A673 (cell line): ENCODE measurements at regions not wholly inside any gene's neighbourhood (a gene's known extent, or its start where the extent isn't known, plus 50 kb on each side); places are given as distances from the start of the nearest gene placed in this dataset.

Experiments used
- BruUV-seq: library from RNA; stranded (reverse); fragments of 400-500 nt; replicated peaks from 2 replicates; lab custom pipeline; 2021; lab: Mats Ljungman, UMichigan
- CTCF ChIA-PET: fragments of 300-600 bp; sonication (Branson Sonifier 250); formaldehyde crosslinking; loops from one replicate; lab custom pipeline; 2022; ENCODE audit warnings: antibody characterized with exemption; lab: Charles Lee
- POLR2A ChIA-PET: fragments of 300-600 bp; sonication (Branson Sonifier 250); formaldehyde crosslinking; loops from one replicate; lab custom pipeline; 2022; ENCODE audit warnings: antibody characterized with exemption; ENCODE audit not compliant: low non-redundant PET; lab: Charles Lee
- DNase-seq: peaks from one replicate; pipeline ENCODE4 v3.0.0-alpha.2; 2015; ENCODE audit warnings: low spot score
- H3K27ac ChIP-seq: fragments of 200-600 bp; sonication (generic); 2 replicates; pipeline ENCODE4 v1.5.1; 2016; ENCODE audit warnings: mixed run types, low read depth, mild to moderate bottlenecking, mixed read lengths, antibody characterized with exemption, low read length; ENCODE audit not compliant: poor library complexity, severe bottlenecking
- H3K27me3 ChIP-seq: fragments of 200-600 bp; sonication (generic); replicated peaks from 2 replicates; pipeline ENCODE4 v1.6.1; 2017; ENCODE audit warnings: mixed run types, low read depth, mild to moderate bottlenecking, mixed read lengths, antibody characterized with exemption, low read length; ENCODE audit not compliant: insufficient read depth, poor library complexity
- H3K36me3 ChIP-seq: fragments of 200-600 bp; sonication (generic); 2 replicates; pipeline ENCODE4 v1.6.1; 2016; ENCODE audit warnings: mixed run types, mild to moderate bottlenecking, mixed read lengths, antibody characterized with exemption, low read length; ENCODE audit not compliant: insufficient read depth, poor library complexity, severe bottlenecking
- H3K4me1 ChIP-seq: fragments of 200-600 bp; sonication (generic); 2 replicates; pipeline ENCODE4 v1.6.1; 2017; ENCODE audit warnings: mixed run types, mild to moderate bottlenecking, mixed read lengths, antibody characterized with exemption, low read length; ENCODE audit not compliant: insufficient read depth, poor library complexity, severe bottlenecking
- H3K4me3 ChIP-seq: fragments of 200-600 bp; sonication (generic); 2 replicates; pipeline ENCODE4 v1.5.1; 2016; ENCODE audit warnings: low read depth, mixed run types, mild to moderate bottlenecking, mixed read lengths, low read length; ENCODE audit not compliant: poor library complexity, severe bottlenecking
- H3K9me3 ChIP-seq: fragments of 200-600 bp; sonication (generic); 2 replicates; pipeline ENCODE4 v1.6.1; 2016; ENCODE audit warnings: mixed run types, low read depth, mild to moderate bottlenecking, mixed read lengths, antibody characterized with exemption, low read length; ENCODE audit not compliant: poor library complexity, severe bottlenecking
- CTCF ChIP-seq: fragments of 300-800, 200-600 bp; sonication (generic); conservative IDR thresholded peaks from 2 replicates; pipeline ENCODE4 v1.5.1; 2017; ENCODE audit warnings: low read depth, mild to moderate bottlenecking, antibody characterized with exemption, low read length, moderate library complexity, mixed read lengths
- EZH2 ChIP-seq: fragments of 200-600 bp; sonication (generic); IDR thresholded peaks from 2 replicates; pipeline ENCODE4 v1.6.1; 2017; ENCODE audit warnings: borderline replicate concordance, low read depth, mild to moderate bottlenecking, mixed read lengths, antibody characterized with exemption, low read length; ENCODE audit not compliant: poor library complexity, severe bottlenecking
- intact Hi-C: fragments of 100-400 bp; cut with micrococcal nuclease; formaldehyde crosslinking; loops from one replicate; pipeline ENCODE4 v1.10.0; 2022; ENCODE audit not compliant: unreplicated experiment

GRCh38 chr2:220891405-220891804 lies 680.7 kb downstream of the EPHA4 start:
- Histone ChIP-seq H3K4me3 (no peak overlapping the region), H3K27me3 (peaks cover 3% of the 10 kb centered on the region), H3K36me3 (no peaks in the 10 kb centered on the region), H3K27ac (no peak overlapping the region), H3K9me3 (no peaks in the 10 kb centered on the region), H3K4me1 (peaks cover 14% of the 10 kb centered on the region)
- DNase-seq: peak; percentile 71
- no peak for TF ChIP-seq CTCF
- no peak for TF ChIP-seq EZH2
- intact Hi-C loops: no loop called here
- CTCF ChIA-PET: no interaction called here
- BruUV-seq: no TSS peak
- POLR2A ChIA-PET: no interaction called here

GRCh38 chr2:220892018-220892634 lies 680.0 kb downstream of the EPHA4 start:
- POLR2A ChIA-PET: no interaction called here
- DNase-seq: no peak
- intact Hi-C loops: no loop called here

GRCh38 chr2:220893411-220893810 lies 678.7 kb downstream of the EPHA4 start:
- peak; percentile 75 for DNase-seq
- TF ChIP-seq CTCF (no peak), EZH2 (no peak)
- H3K4me3 ChIP-seq: no peak overlapping the region
- BruUV-seq: no TSS peak
- H3K27ac ChIP-seq: no peak overlapping the region
- intact Hi-C loops: no loop called here
- H3K27me3 ChIP-seq: peaks cover 13% of the 10 kb centered on the region
- CTCF ChIA-PET: no interaction called here
- POLR2A ChIA-PET: no interaction called here
- no peaks in the 10 kb centered on the region for H3K36me3 ChIP-seq
- H3K9me3 ChIP-seq: no peaks in the 10 kb centered on the region
- peaks cover 14% of the 10 kb centered on the region for H3K4me1 ChIP-seq

More at GRCh38 chr2:220892018-220892634, 680.0 kb downstream of the EPHA4 start:
- no peaks in the 10 kb centered on the region for H3K9me3 ChIP-seq
- no peak overlapping the region for H3K27ac ChIP-seq
- peaks cover 10% of the 10 kb centered on the region for H3K27me3 ChIP-seq
- TF ChIP-seq CTCF (no peak), EZH2 (no peak)
- CTCF ChIA-PET: no interaction called here
- no peaks in the 10 kb centered on the region for H3K36me3 ChIP-seq
- H3K4me3 ChIP-seq: no peak overlapping the region
- BruUV-seq: no TSS peak
- peaks cover 14% of the 10 kb centered on the region for H3K4me1 ChIP-seq
